WTC11 (cell line): ENCODE measurements at regions not wholly inside any gene's neighbourhood (a gene's known extent, or its start where the extent isn't known, plus 50 kb on each side); places are given as distances from the start of the nearest gene placed in this dataset.

Experiments
- ATAC-seq: fragments of 200-7000 bp; cut with Tn5 transposase; 2 replicates; pipeline ENCODE4 v1.10.0; 2021; ENCODE audit warnings: mild to moderate bottlenecking, moderate library complexity
- CTCF ChIA-PET: fragments of 300-600 bp; sonication (Branson Sonifier 250); formaldehyde crosslinking; loops from one replicate; lab custom pipeline; 2021; ENCODE audit warnings: antibody characterized with exemption; lab: Charles Lee
- POLR2A ChIA-PET: fragments of 350-600 bp; sonication (Branson Sonifier 250); formaldehyde crosslinking; loops from one replicate; lab custom pipeline; 2021; ENCODE audit warnings: antibody characterized with exemption; lab: Charles Lee
- DNase-seq: peaks from one replicate; pipeline ENCODE4 v3.0.0; 2021; ENCODE audit warnings: low spot score
- H3K27ac Mint-ChIP-seq: 2 replicates; pipeline ENCODE4 v1.8.0; 2021; ENCODE audit warnings: mixed read lengths
- H3K27me3 Mint-ChIP-seq: 2 replicates; pipeline ENCODE4 v1.8.0; 2021; ENCODE audit warnings: low read depth, mild to moderate bottlenecking, moderate library complexity, mixed read lengths
- H3K36me3 Mint-ChIP-seq: 2 replicates; pipeline ENCODE4 v1.8.0; 2021; ENCODE audit warnings: mixed read lengths
- H3K4me1 Mint-ChIP-seq: 2 replicates; pipeline ENCODE4 v1.8.0; 2022; ENCODE audit warnings: mixed read lengths
- H3K4me3 Mint-ChIP-seq: 2 replicates; pipeline ENCODE4 v1.8.0; 2021; ENCODE audit warnings: mild to moderate bottlenecking, moderate library complexity, mixed read lengths
- H3K9me3 Mint-ChIP-seq: 2 replicates; pipeline ENCODE4 v1.8.0; 2021; ENCODE audit warnings: mixed read lengths
- ARID4B ChIP-seq: sonication (generic); formaldehyde crosslinking; IDR thresholded peaks from 2 replicates; pipeline ENCODE4 v1.8.0; 2023; ENCODE audit warnings: missing genetic modification reagents, mild to moderate bottlenecking, borderline replicate concordance
- CBFB ChIP-seq: sonication (generic); formaldehyde crosslinking; IDR thresholded peaks from 2 replicates; pipeline ENCODE4 v1.8.1; 2022; ENCODE audit warnings: mild to moderate bottlenecking, low read depth, missing genetic modification reagents
- CDX4 ChIP-seq: fragments of 250-450 bp; sonication (Bioruptor Pico); IDR thresholded peaks from 2 replicates; pipeline ENCODE4 v1.9.0; 2021; ENCODE audit warnings: moderate library complexity, mild to moderate bottlenecking, inconsistent platforms, borderline replicate concordance
- ELF4 ChIP-seq: sonication (generic); formaldehyde crosslinking; IDR thresholded peaks from 2 replicates; pipeline ENCODE4 v1.8.1; 2022; ENCODE audit warnings: low read depth, mild to moderate bottlenecking, moderate library complexity, missing genetic modification reagents
- ESRRA ChIP-seq: sonication (generic); formaldehyde crosslinking; IDR thresholded peaks from 2 replicates; pipeline ENCODE4 v1.8.1; 2022; ENCODE audit warnings: mild to moderate bottlenecking, missing genetic modification reagents, borderline replicate concordance
- FOXK1 ChIP-seq: sonication (generic); formaldehyde crosslinking; IDR thresholded peaks from 2 replicates; pipeline ENCODE4 v1.8.0; 2022; ENCODE audit warnings: mild to moderate bottlenecking, moderate library complexity, missing genetic modification reagents
- GTF2I ChIP-seq: fragments of 250-450 bp; sonication (Bioruptor Pico); conservative IDR thresholded peaks from 2 replicates; pipeline ENCODE4 v1.4.0; 2021; ENCODE audit warnings: mild to moderate bottlenecking
- HMGA2 ChIP-seq: fragments of 250-450 bp; sonication (Bioruptor Pico); IDR thresholded peaks from 2 replicates; pipeline ENCODE4 v1.4.0; 2021; ENCODE audit warnings: mild to moderate bottlenecking, moderate library complexity
- JUN ChIP-seq: sonication (generic); formaldehyde crosslinking; IDR thresholded peaks from 2 replicates; pipeline ENCODE4 v1.8.0; 2023; ENCODE audit warnings: mild to moderate bottlenecking, missing genetic modification reagents
- KAT7 ChIP-seq: sonication (generic); formaldehyde crosslinking; IDR thresholded peaks from 2 replicates; pipeline ENCODE4 v1.8.1; 2023; ENCODE audit warnings: missing genetic modification reagents, mild to moderate bottlenecking, borderline replicate concordance
- NFYB ChIP-seq: sonication (generic); formaldehyde crosslinking; conservative IDR thresholded peaks from 2 replicates; pipeline ENCODE4 v1.8.0; 2022; ENCODE audit warnings: low read depth, missing genetic modification reagents
- OVOL2 ChIP-seq: fragments of 250-450 bp; sonication (Bioruptor Pico); IDR thresholded peaks from 2 replicates; pipeline ENCODE4 v1.9.0; 2021; ENCODE audit warnings: mild to moderate bottlenecking, borderline replicate concordance
- PREB ChIP-seq: sonication (generic); formaldehyde crosslinking; IDR thresholded peaks from 2 replicates; pipeline ENCODE4 v1.8.1; 2022; ENCODE audit warnings: mild to moderate bottlenecking, missing genetic modification reagents, moderate library complexity, borderline replicate concordance
- RELA ChIP-seq: sonication (generic); formaldehyde crosslinking; IDR thresholded peaks from 2 replicates; pipeline ENCODE4 v1.8.1; 2022; ENCODE audit warnings: missing genetic modification reagents, mild to moderate bottlenecking, borderline replicate concordance
- SMAD4 ChIP-seq: sonication (generic); formaldehyde crosslinking; IDR thresholded peaks from 2 replicates; pipeline ENCODE4 v1.8.0; 2022; ENCODE audit warnings: mild to moderate bottlenecking, missing genetic modification reagents
- TEAD1 ChIP-seq: sonication (generic); formaldehyde crosslinking; IDR thresholded peaks from 2 replicates; pipeline ENCODE4 v1.8.0; 2022; ENCODE audit warnings: mild to moderate bottlenecking, missing genetic modification reagents
- ZNF138 ChIP-seq: sonication (generic); formaldehyde crosslinking; conservative IDR thresholded peaks from 2 replicates; pipeline ENCODE4 v1.8.1; 2022; ENCODE audit warnings: mild to moderate bottlenecking, moderate library complexity, missing genetic modification reagents
- ZNF219 ChIP-seq: sonication (generic); formaldehyde crosslinking; IDR thresholded peaks from 2 replicates; pipeline ENCODE4 v1.8.0; 2023; ENCODE audit warnings: missing genetic modification reagents, mild to moderate bottlenecking, borderline replicate concordance
- ZNF671 ChIP-seq: fragments of 250-450 bp; sonication (Bioruptor Pico); IDR thresholded peaks from 2 replicates; pipeline ENCODE4 v1.8.0; 2021; ENCODE audit warnings: mild to moderate bottlenecking
- TF ChIP-seq, protein P1 (sequence below): sonication (generic); formaldehyde crosslinking; IDR thresholded peaks from 2 replicates; pipeline ENCODE4 v1.8.0; 2022; ENCODE audit warnings: mild to moderate bottlenecking, missing genetic modification reagents
- TF ChIP-seq, protein P2 (sequence below): fragments of 250-450 bp; sonication (Bioruptor Pico); IDR thresholded peaks from 2 replicates; pipeline ENCODE4 v1.9.0; 2021; ENCODE audit warnings: mild to moderate bottlenecking, borderline replicate concordance
- TF ChIP-seq, protein P3 (sequence below): sonication (generic); formaldehyde crosslinking; IDR thresholded peaks from 2 replicates; pipeline ENCODE4 v1.8.1; 2023; ENCODE audit warnings: mild to moderate bottlenecking, missing genetic modification reagents
- TF ChIP-seq, protein P4 (sequence below): sonication (generic); formaldehyde crosslinking; IDR thresholded peaks from 2 replicates; pipeline ENCODE4 v1.8.0; 2022; ENCODE audit warnings: mild to moderate bottlenecking, missing genetic modification reagents

- no peak for TF ChIP-seq TEAD1 (CRISPR knock-in tag)
- TF ChIP-seq SMAD4 (CRISPR knock-in tag) = no peak
- TF ChIP-seq, protein P1, sequence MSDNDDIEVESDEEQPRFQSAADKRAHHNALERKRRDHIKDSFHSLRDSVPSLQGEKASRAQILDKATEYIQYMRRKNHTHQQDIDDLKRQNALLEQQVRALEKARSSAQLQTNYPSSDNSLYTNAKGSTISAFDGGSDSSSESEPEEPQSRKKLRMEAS (CRISPR knock-in tag) = no peak
- TF ChIP-seq PREB (CRISPR knock-in tag) = no peak
These were observed 352.3 kb upstream of the OR4E1 start (continued) for GRCh38 chr14:22025879-22026278.

GRCh38 chr14:22024137-22024536 is 350.5 kb upstream of the OR4E1 start:
- Mint-ChIP-seq H3K4me1 (no peaks in the 10 kb centered on the region), H3K4me3 (no peak overlapping the region), H3K27ac (no peak overlapping the region), H3K36me3 (no peaks in the 10 kb centered on the region), H3K27me3 (peaks cover 5% of the 10 kb centered on the region; the same call in 1 of the 2 replicates), H3K9me3 (no peaks in the 10 kb centered on the region)
- ATAC-seq (no peak), DNase-seq (no peak)
- ChIA-PET CTCF (interaction anchor here (2.3 to 3.2 kb wide), 2 partner anchors 27 to 46 kb away, joined by 6 to 14 read pairs; no protein-coding TSS in a partner anchor), POLR2A (no interaction called here)
- TF ChIP-seq, protein P2, sequence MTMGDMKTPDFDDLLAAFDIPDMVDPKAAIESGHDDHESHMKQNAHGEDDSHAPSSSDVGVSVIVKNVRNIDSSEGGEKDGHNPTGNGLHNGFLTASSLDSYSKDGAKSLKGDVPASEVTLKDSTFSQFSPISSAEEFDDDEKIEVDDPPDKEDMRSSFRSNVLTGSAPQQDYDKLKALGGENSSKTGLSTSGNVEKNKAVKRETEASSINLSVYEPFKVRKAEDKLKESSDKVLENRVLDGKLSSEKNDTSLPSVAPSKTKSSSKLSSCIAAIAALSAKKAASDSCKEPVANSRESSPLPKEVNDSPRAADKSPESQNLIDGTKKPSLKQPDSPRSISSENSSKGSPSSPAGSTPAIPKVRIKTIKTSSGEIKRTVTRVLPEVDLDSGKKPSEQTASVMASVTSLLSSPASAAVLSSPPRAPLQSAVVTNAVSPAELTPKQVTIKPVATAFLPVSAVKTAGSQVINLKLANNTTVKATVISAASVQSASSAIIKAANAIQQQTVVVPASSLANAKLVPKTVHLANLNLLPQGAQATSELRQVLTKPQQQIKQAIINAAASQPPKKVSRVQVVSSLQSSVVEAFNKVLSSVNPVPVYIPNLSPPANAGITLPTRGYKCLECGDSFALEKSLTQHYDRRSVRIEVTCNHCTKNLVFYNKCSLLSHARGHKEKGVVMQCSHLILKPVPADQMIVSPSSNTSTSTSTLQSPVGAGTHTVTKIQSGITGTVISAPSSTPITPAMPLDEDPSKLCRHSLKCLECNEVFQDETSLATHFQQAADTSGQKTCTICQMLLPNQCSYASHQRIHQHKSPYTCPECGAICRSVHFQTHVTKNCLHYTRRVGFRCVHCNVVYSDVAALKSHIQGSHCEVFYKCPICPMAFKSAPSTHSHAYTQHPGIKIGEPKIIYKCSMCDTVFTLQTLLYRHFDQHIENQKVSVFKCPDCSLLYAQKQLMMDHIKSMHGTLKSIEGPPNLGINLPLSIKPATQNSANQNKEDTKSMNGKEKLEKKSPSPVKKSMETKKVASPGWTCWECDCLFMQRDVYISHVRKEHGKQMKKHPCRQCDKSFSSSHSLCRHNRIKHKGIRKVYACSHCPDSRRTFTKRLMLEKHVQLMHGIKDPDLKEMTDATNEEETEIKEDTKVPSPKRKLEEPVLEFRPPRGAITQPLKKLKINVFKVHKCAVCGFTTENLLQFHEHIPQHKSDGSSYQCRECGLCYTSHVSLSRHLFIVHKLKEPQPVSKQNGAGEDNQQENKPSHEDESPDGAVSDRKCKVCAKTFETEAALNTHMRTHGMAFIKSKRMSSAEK = no peak
- TF ChIP-seq ELF4 (no peak), CBFB (CRISPR knock-in tag) (no peak), JUN (CRISPR knock-in tag) (no peak), NFYB (CRISPR knock-in tag) (no peak), ESRRA (CRISPR knock-in tag) (no peak), FOXK1 (CRISPR knock-in tag) (no peak), KAT7 (CRISPR knock-in tag) (no peak), CDX4 (CRISPR knock-in tag) (no peak), RELA (CRISPR knock-in tag) (no peak), ZNF219 (CRISPR knock-in tag) (no peak), GTF2I (CRISPR knock-in tag) (no peak), ARID4B (CRISPR knock-in tag) (no peak), ZNF671 (no peak), ZNF138 (CRISPR knock-in tag) (no peak), HMGA2 (CRISPR knock-in tag) (no peak), OVOL2 (CRISPR knock-in tag) (no peak)
- TF ChIP-seq, protein P3, sequence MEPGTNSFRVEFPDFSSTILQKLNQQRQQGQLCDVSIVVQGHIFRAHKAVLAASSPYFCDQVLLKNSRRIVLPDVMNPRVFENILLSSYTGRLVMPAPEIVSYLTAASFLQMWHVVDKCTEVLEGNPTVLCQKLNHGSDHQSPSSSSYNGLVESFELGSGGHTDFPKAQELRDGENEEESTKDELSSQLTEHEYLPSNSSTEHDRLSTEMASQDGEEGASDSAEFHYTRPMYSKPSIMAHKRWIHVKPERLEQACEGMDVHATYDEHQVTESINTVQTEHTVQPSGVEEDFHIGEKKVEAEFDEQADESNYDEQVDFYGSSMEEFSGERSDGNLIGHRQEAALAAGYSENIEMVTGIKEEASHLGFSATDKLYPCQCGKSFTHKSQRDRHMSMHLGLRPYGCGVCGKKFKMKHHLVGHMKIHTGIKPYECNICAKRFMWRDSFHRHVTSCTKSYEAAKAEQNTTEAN (CRISPR knock-in tag) = no peak
- TF ChIP-seq, protein P4, sequence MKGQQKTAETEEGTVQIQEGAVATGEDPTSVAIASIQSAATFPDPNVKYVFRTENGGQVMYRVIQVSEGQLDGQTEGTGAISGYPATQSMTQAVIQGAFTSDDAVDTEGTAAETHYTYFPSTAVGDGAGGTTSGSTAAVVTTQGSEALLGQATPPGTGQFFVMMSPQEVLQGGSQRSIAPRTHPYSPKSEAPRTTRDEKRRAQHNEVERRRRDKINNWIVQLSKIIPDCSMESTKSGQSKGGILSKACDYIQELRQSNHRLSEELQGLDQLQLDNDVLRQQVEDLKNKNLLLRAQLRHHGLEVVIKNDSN (CRISPR knock-in tag) = no peak
